Lower leg skin (tissue), 3 donors: ENCODE measurements at regions not wholly inside any gene's neighbourhood (a gene's known extent, or its start where the extent isn't known, plus 50 kb on each side); places are given as distances from the start of the nearest gene placed in this dataset.

Experiments
- CTCF ChIP-seq, 3 donors: fragments of 450-650 bp; IDR thresholded peaks; one replicate each; pipeline ENCODE4 v1.5.1; 2016; ENCODE audit warnings: antibody characterized with exemption in 3 of 3, mild to moderate bottlenecking in 3 of 3, moderate library complexity in 2 of 3
- POLR2A ChIP-seq, 2 donors: fragments of 450-650 bp; IDR thresholded peaks; one replicate each; pipeline ENCODE4 v1.6.1; 2016 to 2017; ENCODE audit warnings: antibody characterized with exemption in 2 of 2, mild to moderate bottlenecking in 1 of 2, moderate library complexity in 1 of 2

- no peak for TF ChIP-seq CTCF (IDR thresholded peaks at IDR 0.05)
- TF ChIP-seq POLR2A (IDR thresholded peaks at IDR 0.05): no peak
Measured at GRCh38 chr6:50921968-50922367, 103.3 kb downstream of the TFAP2B start.
